ENCODE measurements at regions not wholly inside any gene's neighbourhood (a gene's known extent, or its start where the extent isn't known, plus 50 kb on each side); places are given as distances from the start of the nearest gene placed in this dataset.

- TF ChIP-seq TAF1 (IDR thresholded peaks at IDR 0.05; ENCODE audit: borderline replicate concordance, insufficient read depth, low read length) (no peak), POLR2AphosphoS5 (IDR thresholded peaks at IDR 0.05; ENCODE audit: low read depth, low read length) (no peak), FOXP2 (optimal IDR thresholded peaks at IDR 0.05; ENCODE audit: borderline replicate concordance, extremely low read depth, extremely low read length, insufficient read depth) (no peak), REST (IDR thresholded peaks at IDR 0.05; ENCODE audit: insufficient read depth in 1 of 2, low read depth in 2 of 2, low read length in 2 of 2) (no peak), SIN3A (IDR thresholded peaks at IDR 0.05; ENCODE audit: borderline replicate concordance, insufficient read depth, low read length) (no peak)
Observed at GRCh38 chr13:21322327-21322965, 136.7 kb downstream of the ZDHHC20 start.
